Liver (tissue), 8 donors: ENCODE measurements at regions not wholly inside any gene's neighbourhood (a gene's known extent, or its start where the extent isn't known, plus 50 kb on each side); places are given as distances from the start of the nearest gene placed in this dataset.

Experiments used
- DNase-seq: peaks from one replicate; pipeline ENCODE4 v3.0.0-alpha.2; 2017; ENCODE audit warnings: low spot score
- H3K27ac ChIP-seq, 2 donors: one replicate each; pipeline ENCODE4 v1.7.0; 2013; ENCODE audit warnings: inconsistent platforms in 2 of 2, low read length in 2 of 2, control low read depth in 1 of 2, low read depth in 1 of 2, mild to moderate bottlenecking in 1 of 2
- H3K27me3 ChIP-seq, 4 donors: one replicate each; pipeline versions ENCODE4 v1.6.1 to v1.7.0; 2013; ENCODE audit warnings: low read length in 3 of 4, inconsistent platforms in 1 of 4, mild to moderate bottlenecking in 1 of 4, moderate library complexity in 1 of 4; ENCODE audit not compliant: control insufficient read depth in 4 of 4, insufficient read depth in 4 of 4
- H3K36me3 ChIP-seq, 4 donors: one replicate each; pipeline versions ENCODE4 v1.6.1 to v1.7.0; 2013; ENCODE audit warnings: low read length in 3 of 4, mild to moderate bottlenecking in 3 of 4, low read depth in 1 of 4, moderate library complexity in 1 of 4; ENCODE audit not compliant: control insufficient read depth in 4 of 4, insufficient read depth in 3 of 4
- H3K4me1 ChIP-seq, 4 donors: one replicate each; pipeline versions ENCODE4 v1.6.1 to v1.7.0; 2013; ENCODE audit warnings: low read length in 3 of 4, mild to moderate bottlenecking in 3 of 4, moderate library complexity in 1 of 4; ENCODE audit not compliant: control insufficient read depth in 4 of 4, insufficient read depth in 4 of 4
- H3K4me3 ChIP-seq, 3 donors: one replicate each; pipeline versions ENCODE4 v1.6.1 to v1.7.0; 2013; ENCODE audit warnings: low read length in 3 of 3, control low read depth in 1 of 3, low read depth in 1 of 3, mild to moderate bottlenecking in 1 of 3
- H3K9ac ChIP-seq, 2 donors: one replicate each; pipeline ENCODE4 v1.7.0; 2013; ENCODE audit warnings: low read length in 2 of 2, mild to moderate bottlenecking in 2 of 2, moderate library complexity in 2 of 2, control low read depth in 1 of 2, low read depth in 1 of 2
- H3K9me3 ChIP-seq, 4 donors: one replicate each; pipeline versions ENCODE4 v1.6.1 to v1.7.0; 2013; ENCODE audit warnings: low read length in 3 of 4; ENCODE audit not compliant: control insufficient read depth in 4 of 4
- ATF3 ChIP-seq: IDR thresholded peaks from 2 replicates; pipeline ENCODE4 v1.6.1; 2016; ENCODE audit warnings: antibody characterized with exemption
- CTCF ChIP-seq: fragments of 150-350 bp; IDR thresholded peaks from 2 replicates; pipeline ENCODE4 v1.5.1; 2017; ENCODE audit warnings: improper control_type of control experiment, low read depth, low read length; ENCODE audit not compliant: missing input control
- EGR1 ChIP-seq, 2 donors: IDR thresholded peaks; 2 replicates each; pipeline ENCODE4 v1.6.1; 2016 to 2018; ENCODE audit warnings: antibody characterized with exemption in 2 of 2, low read depth in 2 of 2
- FOXA1 ChIP-seq: IDR thresholded peaks from 2 replicates; pipeline ENCODE4 v1.6.1; 2016; ENCODE audit warnings: antibody characterized with exemption
- HNF4G ChIP-seq: IDR thresholded peaks from 2 replicates; pipeline ENCODE4 v1.6.1; 2016; ENCODE audit warnings: antibody characterized with exemption
- JUND ChIP-seq, 2 donors: IDR thresholded peaks; 2 replicates each; pipeline ENCODE4 v1.6.1; 2016; ENCODE audit warnings: antibody characterized with exemption in 2 of 2
- NR2F2 ChIP-seq: IDR thresholded peaks from 2 replicates; pipeline ENCODE4 v1.6.1; 2016; ENCODE audit warnings: antibody characterized with exemption
- RAD21 ChIP-seq, 2 donors: IDR thresholded peaks; 2 replicates each; pipeline ENCODE4 v1.6.1; 2016; ENCODE audit warnings: antibody characterized with exemption in 2 of 2, mild to moderate bottlenecking in 2 of 2
- REST ChIP-seq: IDR thresholded peaks from 2 replicates; pipeline ENCODE4 v1.6.1; 2016; ENCODE audit warnings: antibody characterized with exemption, mild to moderate bottlenecking
- RXRA ChIP-seq, 2 donors: IDR thresholded peaks; 2 replicates each; pipeline ENCODE4 v1.6.1; 2017 to 2018; ENCODE audit warnings: antibody characterized with exemption in 2 of 2, mild to moderate bottlenecking in 1 of 2
- SP1 ChIP-seq: IDR thresholded peaks from 2 replicates; pipeline ENCODE4 v1.6.1; 2018; ENCODE audit warnings: antibody characterized with exemption, mild to moderate bottlenecking
- TAF1 ChIP-seq: conservative IDR thresholded peaks from 2 replicates; pipeline ENCODE4 v1.6.1; 2016; ENCODE audit warnings: antibody characterized with exemption, mild to moderate bottlenecking
- ZBTB33 ChIP-seq: IDR thresholded peaks from 2 replicates; pipeline ENCODE4 v1.6.1; 2016; ENCODE audit warnings: antibody characterized with exemption
- WGBS: extraction: QIAGEN DNeasy Blood & Tissue Kit; methylation state at CpG from one replicate; pipeline ENCODE4 v1.1.7; 2013; 5-methylcytosine and 5-hydroxymethylcytosine counted together
- donor health status: healthy.
- donor health status: healthy.
- donor health status: healthy.
- donor health status: healthy.
- donor health status: healthy.

- Histone ChIP-seq H3K36me3 (no peaks in the 10 kb centered on the region), H3K4me3 (no peak overlapping the region), H3K9ac (no peak overlapping the region), H3K27ac (no peak overlapping the region), H3K4me1 (no peaks in the 10 kb centered on the region), H3K27me3 (no peaks in the 10 kb centered on the region), H3K9me3 (peaks cover 0 to 2% (median 0%) of the 10 kb centered on the region in 4 donors)
- no peak for DNase-seq
- 53% methylated on average over 1 of the region's 1 CpG for WGBS
- TF ChIP-seq SP1, result no peak
These were observed 479.8 kb upstream of the FLRT2 start for GRCh38 chr14:85050180-85050579.

GRCh38 chr14:85052646-85053045 is 477.3 kb upstream of the FLRT2 start:
- H3K4me1 ChIP-seq, result no peaks in the 10 kb centered on the region
- WGBS, result 80% methylated on average over 2 of the region's 2 CpGs
- no peak overlapping the region for H3K27ac ChIP-seq
- no peaks in the 10 kb centered on the region for H3K27me3 ChIP-seq
- TF ChIP-seq ATF3 (no peak), EGR1 (IDR thresholded peaks at IDR 0.05; ENCODE audit: low read depth in 2 of 2) (no peak), REST (no peak), RAD21 (IDR thresholded peaks at IDR 0.05) (no peak), TAF1 (no peak), SP1 (no peak), ZBTB33 (no peak), NR2F2 (no peak), RXRA (IDR thresholded peaks at IDR 0.05) (no peak), FOXA1 (no peak), CTCF (no peak), JUND (IDR thresholded peaks at IDR 0.05) (no peak), HNF4G (no peak)
- H3K36me3 ChIP-seq, result no peaks in the 10 kb centered on the region
- no peaks in the 10 kb centered on the region for H3K9me3 ChIP-seq
- no peak for DNase-seq
- no peak overlapping the region for H3K4me3 ChIP-seq
- H3K9ac ChIP-seq, result no peak overlapping the region
